ENCODE measurements at regions not wholly inside any gene's neighbourhood (a gene's known extent, or its start where the extent isn't known, plus 50 kb on each side); places are given as distances from the start of the nearest gene placed in this dataset.

DNA sequence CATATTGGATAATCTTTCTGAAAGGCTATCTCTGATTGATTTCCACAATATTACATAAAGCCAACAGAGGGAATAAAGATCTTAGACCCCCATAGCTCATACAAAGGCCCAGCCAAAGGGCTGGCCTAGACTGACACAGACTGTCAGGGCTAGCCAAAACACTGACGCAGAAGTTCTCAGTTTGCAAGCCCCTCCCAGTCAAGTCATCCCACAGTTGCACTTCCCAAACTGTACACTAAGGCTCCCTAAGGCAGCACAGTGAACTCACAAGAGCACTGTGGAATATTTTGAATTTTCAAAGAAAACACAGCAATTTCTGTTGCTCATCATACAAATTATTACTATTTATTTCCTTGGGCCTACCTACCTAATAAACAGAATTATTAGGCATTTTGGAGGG, 244.9 kb downstream of the SP3 start:
- TF ChIP-seq, protein P1, sequence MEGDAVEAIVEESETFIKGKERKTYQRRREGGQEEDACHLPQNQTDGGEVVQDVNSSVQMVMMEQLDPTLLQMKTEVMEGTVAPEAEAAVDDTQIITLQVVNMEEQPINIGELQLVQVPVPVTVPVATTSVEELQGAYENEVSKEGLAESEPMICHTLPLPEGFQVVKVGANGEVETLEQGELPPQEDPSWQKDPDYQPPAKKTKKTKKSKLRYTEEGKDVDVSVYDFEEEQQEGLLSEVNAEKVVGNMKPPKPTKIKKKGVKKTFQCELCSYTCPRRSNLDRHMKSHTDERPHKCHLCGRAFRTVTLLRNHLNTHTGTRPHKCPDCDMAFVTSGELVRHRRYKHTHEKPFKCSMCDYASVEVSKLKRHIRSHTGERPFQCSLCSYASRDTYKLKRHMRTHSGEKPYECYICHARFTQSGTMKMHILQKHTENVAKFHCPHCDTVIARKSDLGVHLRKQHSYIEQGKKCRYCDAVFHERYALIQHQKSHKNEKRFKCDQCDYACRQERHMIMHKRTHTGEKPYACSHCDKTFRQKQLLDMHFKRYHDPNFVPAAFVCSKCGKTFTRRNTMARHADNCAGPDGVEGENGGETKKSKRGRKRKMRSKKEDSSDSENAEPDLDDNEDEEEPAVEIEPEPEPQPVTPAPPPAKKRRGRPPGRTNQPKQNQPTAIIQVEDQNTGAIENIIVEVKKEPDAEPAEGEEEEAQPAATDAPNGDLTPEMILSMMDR (IDR thresholded peaks at IDR 0.05 in 4 of 5, conservative IDR thresholded peaks at IDR 0.05 in 1 of 5) = no peak
- no peak for TF ChIP-seq POLR2A (IDR thresholded peaks at IDR 0.05)
